ENCODE measurements at regions not wholly inside any gene's neighbourhood (a gene's known extent, or its start where the extent isn't known, plus 50 kb on each side); places are given as distances from the start of the nearest gene placed in this dataset.

DNA sequence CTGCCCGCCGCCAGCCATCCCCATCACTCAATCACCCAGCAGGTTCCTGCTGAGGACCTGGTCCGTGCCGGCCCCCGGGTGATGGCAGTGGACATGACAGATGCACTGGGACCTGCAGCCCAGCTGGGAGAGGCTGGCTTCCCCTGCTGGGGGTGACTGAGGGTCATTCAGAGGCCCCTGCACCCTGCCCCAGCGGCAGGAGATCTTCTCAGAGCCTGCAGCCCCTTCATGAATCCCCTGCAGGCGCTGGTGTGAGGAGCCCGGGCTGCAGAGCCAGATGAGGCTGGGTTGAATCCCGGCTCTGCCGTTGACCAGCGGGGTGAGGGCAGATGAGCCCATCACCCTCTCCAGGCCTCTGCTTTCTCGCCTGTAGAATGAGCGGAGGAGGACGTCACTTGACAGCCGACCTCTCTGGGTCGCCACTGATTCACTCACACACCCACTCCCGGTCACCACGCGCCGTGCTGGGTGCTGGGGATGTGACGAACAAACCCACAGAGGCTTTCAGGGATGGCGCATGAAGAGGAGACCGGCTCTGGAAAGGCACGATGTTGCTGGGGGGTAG lies 95.2 kb upstream of the CIBAR2 start:
- Mint-ChIP-seq H3K27me3 (peaks cover 3% of the 10 kb centered on the region), H3K27ac (no peak overlapping the region), H3K36me3 (ENCODE audit: insufficient read depth) (no peaks in the 10 kb centered on the region), H3K4me3 (ENCODE audit: low read depth) (no peak overlapping the region), H3K9me3 (ENCODE audit: low read depth) (no peaks in the 10 kb centered on the region), H3K4me1 (ENCODE audit: low read depth) (peaks cover 10% of the 10 kb centered on the region)
- no peak for DNase-seq (ENCODE audit: low spot score, unreplicated experiment)
- TF ChIP-seq, protein P1, sequence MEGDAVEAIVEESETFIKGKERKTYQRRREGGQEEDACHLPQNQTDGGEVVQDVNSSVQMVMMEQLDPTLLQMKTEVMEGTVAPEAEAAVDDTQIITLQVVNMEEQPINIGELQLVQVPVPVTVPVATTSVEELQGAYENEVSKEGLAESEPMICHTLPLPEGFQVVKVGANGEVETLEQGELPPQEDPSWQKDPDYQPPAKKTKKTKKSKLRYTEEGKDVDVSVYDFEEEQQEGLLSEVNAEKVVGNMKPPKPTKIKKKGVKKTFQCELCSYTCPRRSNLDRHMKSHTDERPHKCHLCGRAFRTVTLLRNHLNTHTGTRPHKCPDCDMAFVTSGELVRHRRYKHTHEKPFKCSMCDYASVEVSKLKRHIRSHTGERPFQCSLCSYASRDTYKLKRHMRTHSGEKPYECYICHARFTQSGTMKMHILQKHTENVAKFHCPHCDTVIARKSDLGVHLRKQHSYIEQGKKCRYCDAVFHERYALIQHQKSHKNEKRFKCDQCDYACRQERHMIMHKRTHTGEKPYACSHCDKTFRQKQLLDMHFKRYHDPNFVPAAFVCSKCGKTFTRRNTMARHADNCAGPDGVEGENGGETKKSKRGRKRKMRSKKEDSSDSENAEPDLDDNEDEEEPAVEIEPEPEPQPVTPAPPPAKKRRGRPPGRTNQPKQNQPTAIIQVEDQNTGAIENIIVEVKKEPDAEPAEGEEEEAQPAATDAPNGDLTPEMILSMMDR (IDR thresholded peaks at IDR 0.05; ENCODE audit: unreplicated experiment), result no peak

- H3K9me3 Mint-ChIP-seq (ENCODE audit: low read depth), result no peaks in the 10 kb centered on the region
- H3K4me1 Mint-ChIP-seq (ENCODE audit: low read depth), result peaks cover 8% of the 10 kb centered on the region
- TF ChIP-seq, protein P1 (IDR thresholded peaks at IDR 0.05; ENCODE audit: unreplicated experiment), result no peak
- no peak overlapping the region for H3K27ac Mint-ChIP-seq
- DNase-seq (ENCODE audit: low spot score, unreplicated experiment), result no peak
- peaks cover 3% of the 10 kb centered on the region for H3K27me3 Mint-ChIP-seq
- H3K4me3 Mint-ChIP-seq (ENCODE audit: low read depth), result no peak overlapping the region
- no peaks in the 10 kb centered on the region for H3K36me3 Mint-ChIP-seq (ENCODE audit: insufficient read depth)
These were observed 95.9 kb upstream of the CIBAR2 start for GRCh38 chr16:85208181-85208580.

GRCh38 chr16:85208643-85209520 lies 96.6 kb upstream of the CIBAR2 start:
- TF ChIP-seq, protein P1 (IDR thresholded peaks at IDR 0.05; ENCODE audit: unreplicated experiment), result no peak
- H3K4me3 Mint-ChIP-seq (ENCODE audit: low read depth), result no peak overlapping the region

DNA sequence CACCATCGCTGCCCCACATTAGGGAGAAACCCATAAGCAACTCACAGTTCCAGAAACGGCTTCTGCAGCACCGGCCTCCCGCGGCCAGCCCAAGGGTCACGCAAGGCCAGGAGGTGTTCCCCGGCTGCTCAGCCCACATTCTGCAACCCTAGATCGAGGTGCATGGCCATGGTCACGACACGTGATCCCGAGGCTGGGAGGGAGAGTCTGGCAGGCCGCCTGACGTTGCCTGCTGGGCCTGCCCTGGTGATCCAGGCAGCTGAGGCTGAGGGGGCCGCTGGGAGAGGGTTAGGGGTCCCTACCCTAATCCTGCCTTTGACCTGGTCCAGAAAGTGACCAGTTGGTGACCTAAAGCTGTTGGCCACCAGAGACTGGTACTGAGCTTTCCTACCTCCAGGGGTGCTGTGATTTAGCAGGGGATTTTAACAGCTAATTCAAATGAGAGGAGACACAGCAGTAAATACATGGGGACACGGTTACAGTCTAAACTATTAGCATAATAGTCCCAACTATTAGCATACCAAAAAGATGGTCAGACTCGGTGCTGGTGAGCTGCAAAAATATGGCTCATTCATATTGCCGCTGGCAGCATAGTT lies 97.4 kb upstream of the CIBAR2 start:
- Mint-ChIP-seq H3K4me3 (ENCODE audit: low read depth) (no peak overlapping the region), H3K27me3 (peaks cover 3% of the 10 kb centered on the region), H3K36me3 (ENCODE audit: insufficient read depth) (no peaks in the 10 kb centered on the region), H3K27ac (no peak overlapping the region), H3K9me3 (ENCODE audit: low read depth) (no peaks in the 10 kb centered on the region), H3K4me1 (ENCODE audit: low read depth) (peaks cover 8% of the 10 kb centered on the region)
- no peak for DNase-seq (ENCODE audit: low spot score, unreplicated experiment)
- TF ChIP-seq, protein P1 (IDR thresholded peaks at IDR 0.05; ENCODE audit: unreplicated experiment), result no peak

More at GRCh38 chr16:85208643-85209520, 96.6 kb upstream of the CIBAR2 start:
- Mint-ChIP-seq H3K4me1 (ENCODE audit: low read depth) (peaks cover 8% of the 10 kb centered on the region), H3K36me3 (ENCODE audit: insufficient read depth) (no peaks in the 10 kb centered on the region), H3K9me3 (ENCODE audit: low read depth) (no peaks in the 10 kb centered on the region), H3K27me3 (peaks cover 3% of the 10 kb centered on the region), H3K27ac (no peak overlapping the region)
- DNase-seq (ENCODE audit: low spot score, unreplicated experiment), result no peak

GRCh38 chr16:85210423-85211169 lies 98.3 kb upstream of the CIBAR2 start:
- Mint-ChIP-seq H3K27me3 (peaks cover 3% of the 10 kb centered on the region), H3K9me3 (ENCODE audit: low read depth) (no peaks in the 10 kb centered on the region), H3K4me1 (ENCODE audit: low read depth) (peaks cover 8% of the 10 kb centered on the region), H3K36me3 (ENCODE audit: insufficient read depth) (no peaks in the 10 kb centered on the region), H3K27ac (no peak overlapping the region), H3K4me3 (ENCODE audit: low read depth) (no peak overlapping the region)
- TF ChIP-seq, protein P1 (IDR thresholded peaks at IDR 0.05; ENCODE audit: unreplicated experiment), result no peak
- no peak for DNase-seq (ENCODE audit: low spot score, unreplicated experiment)
